ENCODE measurements at regions not wholly inside any gene's neighbourhood (a gene's known extent, or its start where the extent isn't known, plus 50 kb on each side); places are given as distances from the start of the nearest gene placed in this dataset.

DNA sequence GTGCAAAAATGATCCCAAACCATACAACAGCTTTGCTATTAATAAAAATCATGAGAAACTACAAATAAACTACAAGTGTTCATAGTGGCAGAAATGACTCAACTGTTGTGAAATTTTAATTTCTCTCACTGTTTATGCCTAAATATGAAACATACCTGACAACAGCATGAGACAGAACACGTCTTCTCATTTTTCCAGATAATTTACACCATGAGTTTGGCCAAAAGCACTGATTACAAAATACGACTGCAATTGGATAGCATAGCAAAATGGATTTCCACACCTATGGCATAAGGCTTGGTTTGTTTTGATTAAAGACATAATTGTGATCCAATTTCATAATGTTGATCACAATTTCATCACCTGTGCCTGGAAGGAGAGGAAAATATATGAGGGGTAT, 608.6 kb downstream of the GATA3 start:
- intact Hi-C loops (cut with DNase I): no loop called here
- H3K9me3 ChIP-seq (ENCODE audit: control insufficient read depth in 2 of 3, insufficient read depth in 1 of 3, low read length in 3 of 3): no peaks in the 10 kb centered on the region
- FAIRE-seq (no peak), DNase-seq (no peak)
- no peaks in the 10 kb centered on the region for H3K4me1 ChIP-seq (ENCODE audit: control insufficient read depth in 2 of 3, insufficient read depth in 2 of 3, low read depth in 1 of 3, low read length in 3 of 3)
- TF ChIP-seq CTCF (IDR thresholded peaks at IDR 0.05; ENCODE audit: borderline replicate concordance, extremely low read depth, insufficient read depth): no peak
- H3K27me3 ChIP-seq (ENCODE audit: control insufficient read depth, insufficient read depth, low read length): no peaks in the 10 kb centered on the region
- H3K27ac ChIP-seq (ENCODE audit: low read depth in 2 of 2, low read length in 2 of 2): no peak overlapping the region
- no peak overlapping the region for H3K9ac ChIP-seq (ENCODE audit: low read length in 3 of 3)
- H3K36me3 ChIP-seq (ENCODE audit: control insufficient read depth in 2 of 3, insufficient read depth in 3 of 3, low read length in 3 of 3): no peaks in the 10 kb centered on the region
- no peak overlapping the region for H3K4me3 ChIP-seq (ENCODE audit: low read length in 3 of 3)

- Histone ChIP-seq H3K27me3 (ENCODE audit: control insufficient read depth, insufficient read depth, low read length) (no peaks in the 10 kb centered on the region), H3K27ac (ENCODE audit: low read depth in 2 of 2, low read length in 2 of 2) (no peak overlapping the region), H3K9me3 (ENCODE audit: control insufficient read depth in 2 of 3, insufficient read depth in 1 of 3, low read length in 3 of 3) (no peaks in the 10 kb centered on the region), H3K9ac (ENCODE audit: low read length in 3 of 3) (no peak overlapping the region), H3K36me3 (ENCODE audit: control insufficient read depth in 2 of 3, insufficient read depth in 3 of 3, low read length in 3 of 3) (no peaks in the 10 kb centered on the region), H3K4me3 (ENCODE audit: low read length in 3 of 3) (no peak overlapping the region), H3K4me1 (ENCODE audit: control insufficient read depth in 2 of 3, insufficient read depth in 2 of 3, low read depth in 1 of 3, low read length in 3 of 3) (no peaks in the 10 kb centered on the region)
- no peak for TF ChIP-seq CTCF (IDR thresholded peaks at IDR 0.05; ENCODE audit: borderline replicate concordance, extremely low read depth, insufficient read depth)
- FAIRE-seq (no peak), DNase-seq (no peak)
- intact Hi-C loops (cut with DNase I): no loop called here
Observed at GRCh38 chr10:8665322-8665721, 610.8 kb downstream of the GATA3 start.

DNA sequence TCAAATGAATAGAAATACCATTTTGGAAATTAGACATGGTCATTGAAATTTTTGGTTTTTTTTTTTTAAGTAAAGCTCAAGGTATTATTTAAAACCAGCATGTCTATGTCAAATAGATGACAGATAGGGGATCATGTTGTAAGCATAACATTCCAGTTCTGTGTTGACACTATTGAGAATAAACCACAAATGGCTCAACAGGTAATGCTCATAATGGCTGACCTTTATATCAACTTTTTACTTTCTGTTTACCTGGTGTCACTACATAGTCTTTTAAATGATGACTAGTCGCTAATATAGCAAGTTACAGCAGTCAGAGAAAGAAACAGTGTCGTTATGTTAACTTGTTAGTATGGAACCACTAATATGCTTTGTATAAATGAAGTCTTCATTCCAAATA, 616.0 kb downstream of the GATA3 start:
- Histone ChIP-seq H3K4me1 (ENCODE audit: control insufficient read depth in 2 of 3, insufficient read depth in 2 of 3, low read depth in 1 of 3, low read length in 3 of 3) (no peaks in the 10 kb centered on the region), H3K4me3 (ENCODE audit: low read length in 3 of 3) (no peak overlapping the region), H3K9ac (ENCODE audit: low read length in 3 of 3) (no peak overlapping the region), H3K27me3 (ENCODE audit: control insufficient read depth, insufficient read depth, low read length) (no peaks in the 10 kb centered on the region), H3K9me3 (ENCODE audit: control insufficient read depth in 2 of 3, insufficient read depth in 1 of 3, low read length in 3 of 3) (no peaks in the 10 kb centered on the region), H3K27ac (ENCODE audit: low read depth in 2 of 2, low read length in 2 of 2) (no peak overlapping the region), H3K36me3 (ENCODE audit: control insufficient read depth in 2 of 3, insufficient read depth in 3 of 3, low read length in 3 of 3) (no peaks in the 10 kb centered on the region)
- FAIRE-seq (no peak), DNase-seq (no peak)
- no peak for TF ChIP-seq CTCF (IDR thresholded peaks at IDR 0.05; ENCODE audit: borderline replicate concordance, extremely low read depth, insufficient read depth)
- intact Hi-C loops (cut with DNase I): no loop called here

- Histone ChIP-seq H3K4me1 (ENCODE audit: control insufficient read depth in 2 of 3, insufficient read depth in 2 of 3, low read depth in 1 of 3, low read length in 3 of 3) (no peaks in the 10 kb centered on the region), H3K9me3 (ENCODE audit: control insufficient read depth in 2 of 3, insufficient read depth in 1 of 3, low read length in 3 of 3) (no peaks in the 10 kb centered on the region), H3K27me3 (ENCODE audit: control insufficient read depth, insufficient read depth, low read length) (no peaks in the 10 kb centered on the region), H3K9ac (ENCODE audit: low read length in 3 of 3) (no peak overlapping the region), H3K4me3 (ENCODE audit: low read length in 3 of 3) (no peak overlapping the region), H3K27ac (ENCODE audit: low read depth in 2 of 2, low read length in 2 of 2) (no peak overlapping the region), H3K36me3 (ENCODE audit: control insufficient read depth in 2 of 3, insufficient read depth in 3 of 3, low read length in 3 of 3) (no peaks in the 10 kb centered on the region)
- no peak for TF ChIP-seq CTCF (IDR thresholded peaks at IDR 0.05; ENCODE audit: borderline replicate concordance, extremely low read depth, insufficient read depth)
- DNase-seq (no peak), FAIRE-seq (peak; percentile 6)
- intact Hi-C loops (cut with DNase I): no loop called here
Observed at GRCh38 chr10:8674230-8674629, 619.7 kb downstream of the GATA3 start.

Data from kidney (tissue), 13 donors.